ENCODE measurements at regions not wholly inside any gene's neighbourhood (a gene's known extent, or its start where the extent isn't known, plus 50 kb on each side); places are given as distances from the start of the nearest gene placed in this dataset.

DNA sequence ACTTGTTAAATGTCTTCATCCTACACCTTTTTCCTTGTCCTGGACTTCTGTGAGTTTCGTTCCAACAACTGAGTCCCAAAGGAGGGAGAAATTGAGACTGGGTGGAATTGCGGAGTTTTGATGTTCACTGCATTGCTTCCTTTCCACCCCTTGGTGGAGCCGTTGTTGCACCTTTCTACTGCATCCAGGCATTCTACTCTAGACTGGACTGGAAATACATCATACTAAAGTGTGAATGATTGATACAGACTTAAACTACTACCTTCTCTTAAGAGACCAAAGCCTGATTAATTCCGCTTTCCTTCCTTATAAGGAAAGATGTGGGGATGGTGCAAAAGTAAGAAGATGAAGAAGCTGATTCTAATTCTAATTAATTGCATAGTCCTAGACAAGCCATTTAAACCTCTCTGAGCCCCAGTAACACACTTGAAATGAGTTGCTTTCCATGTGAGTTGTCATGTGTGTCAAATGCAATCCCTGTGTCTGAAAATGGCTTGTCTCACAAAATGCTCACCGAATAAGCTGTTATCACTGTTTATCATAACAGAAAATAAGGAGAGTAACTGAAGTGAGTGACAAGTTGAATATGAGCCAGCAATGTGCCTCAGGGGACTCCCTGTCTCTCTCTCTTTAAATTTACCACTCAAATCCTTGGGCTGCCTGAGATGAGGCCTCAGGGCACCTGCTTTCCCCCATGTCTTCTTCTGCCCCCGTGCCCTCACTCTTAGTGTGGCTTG lies 338.3 kb upstream of the CHD6 start:
- Mint-ChIP-seq H3K27me3 (peaks cover 5% of the 10 kb centered on the region), H3K4me3 (no peak overlapping the region), H3K9me3 (no peaks in the 10 kb centered on the region), H3K27ac (no peak overlapping the region), H3K36me3 (ENCODE audit: low read depth) (no peaks in the 10 kb centered on the region), H3K4me1 (ENCODE audit: low read depth) (no peaks in the 10 kb centered on the region)
- ATAC-seq (no peak), DNase-seq (no peak)
- POLR2A ChIA-PET, result no interaction called here
- CTCF ChIA-PET, result no interaction called here
- intact Hi-C loops (cut with micrococcal nuclease), result no loop called here
- TF ChIP-seq, protein P1, sequence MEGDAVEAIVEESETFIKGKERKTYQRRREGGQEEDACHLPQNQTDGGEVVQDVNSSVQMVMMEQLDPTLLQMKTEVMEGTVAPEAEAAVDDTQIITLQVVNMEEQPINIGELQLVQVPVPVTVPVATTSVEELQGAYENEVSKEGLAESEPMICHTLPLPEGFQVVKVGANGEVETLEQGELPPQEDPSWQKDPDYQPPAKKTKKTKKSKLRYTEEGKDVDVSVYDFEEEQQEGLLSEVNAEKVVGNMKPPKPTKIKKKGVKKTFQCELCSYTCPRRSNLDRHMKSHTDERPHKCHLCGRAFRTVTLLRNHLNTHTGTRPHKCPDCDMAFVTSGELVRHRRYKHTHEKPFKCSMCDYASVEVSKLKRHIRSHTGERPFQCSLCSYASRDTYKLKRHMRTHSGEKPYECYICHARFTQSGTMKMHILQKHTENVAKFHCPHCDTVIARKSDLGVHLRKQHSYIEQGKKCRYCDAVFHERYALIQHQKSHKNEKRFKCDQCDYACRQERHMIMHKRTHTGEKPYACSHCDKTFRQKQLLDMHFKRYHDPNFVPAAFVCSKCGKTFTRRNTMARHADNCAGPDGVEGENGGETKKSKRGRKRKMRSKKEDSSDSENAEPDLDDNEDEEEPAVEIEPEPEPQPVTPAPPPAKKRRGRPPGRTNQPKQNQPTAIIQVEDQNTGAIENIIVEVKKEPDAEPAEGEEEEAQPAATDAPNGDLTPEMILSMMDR (IDR thresholded peaks at IDR 0.05), result no peak

DNA sequence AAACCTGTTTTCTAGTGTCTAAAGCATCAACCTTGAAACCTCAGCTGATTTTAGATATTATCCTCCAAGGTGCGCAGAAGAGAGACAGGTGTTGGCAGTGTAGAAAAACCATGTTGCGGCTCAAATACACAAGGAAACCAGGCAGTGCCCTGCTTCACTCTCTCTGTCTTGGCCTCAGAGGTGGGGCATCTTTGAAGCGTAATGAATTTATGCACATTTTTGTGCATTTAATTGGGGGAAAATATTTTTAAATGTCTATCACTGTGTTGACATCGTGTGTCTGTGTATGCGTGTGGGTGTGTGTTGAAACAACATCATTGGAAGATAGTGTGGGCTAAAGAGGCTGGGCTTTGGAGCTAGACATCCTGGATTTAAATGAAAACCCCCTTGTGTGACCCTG lies 334.0 kb upstream of the CHD6 start:
- POLR2A ChIA-PET, result no interaction called here
- Mint-ChIP-seq H3K27ac (no peak overlapping the region), H3K36me3 (ENCODE audit: low read depth) (no peaks in the 10 kb centered on the region), H3K4me1 (ENCODE audit: low read depth) (no peaks in the 10 kb centered on the region), H3K9me3 (no peaks in the 10 kb centered on the region), H3K4me3 (no peak overlapping the region), H3K27me3 (peaks cover 5% of the 10 kb centered on the region)
- ATAC-seq, result no peak
- no peak for DNase-seq
- intact Hi-C loops (cut with micrococcal nuclease), result no loop called here
- TF ChIP-seq, protein P1 (IDR thresholded peaks at IDR 0.05), result no peak
- CTCF ChIA-PET, result interaction anchor here (0.6 to 0.8 kb wide), 2 partner anchors 11 to 451 kb away, joined by 3 read pairs; no protein-coding TSS in a partner anchor

DNA sequence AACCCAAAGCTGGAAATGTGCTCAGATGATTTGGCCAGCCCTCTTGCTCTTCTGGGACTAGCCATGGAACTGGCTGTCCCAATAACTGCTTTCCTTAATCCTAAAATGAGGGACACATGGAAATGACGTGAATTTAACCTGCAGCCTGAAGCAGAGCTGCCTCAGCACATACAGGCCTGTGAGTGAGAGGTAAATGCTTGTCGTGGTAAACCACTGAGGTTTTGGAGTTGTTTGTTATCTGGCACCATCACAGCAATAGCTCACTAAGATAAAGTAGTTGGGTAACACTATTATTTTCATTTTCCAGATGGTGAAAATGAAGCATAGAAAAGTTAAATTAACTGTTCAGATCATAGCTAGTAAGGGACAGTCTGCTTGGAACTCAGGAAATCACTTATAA lies 333.4 kb upstream of the CHD6 start:
- TF ChIP-seq, protein P1 (IDR thresholded peaks at IDR 0.05), result no peak
- CTCF ChIA-PET, result interaction anchor here (0.6 to 1.0 kb wide), 3 partner anchors 9 to 452 kb away, joined by 3 read pairs; no protein-coding TSS in a partner anchor
- Mint-ChIP-seq H3K4me1 (ENCODE audit: low read depth) (no peaks in the 10 kb centered on the region), H3K36me3 (ENCODE audit: low read depth) (no peaks in the 10 kb centered on the region), H3K27ac (no peak overlapping the region), H3K9me3 (no peaks in the 10 kb centered on the region), H3K4me3 (no peak overlapping the region), H3K27me3 (peaks cover 5% of the 10 kb centered on the region)
- ATAC-seq (no peak), DNase-seq (no peak)
- POLR2A ChIA-PET, result no interaction called here
- intact Hi-C loops (cut with micrococcal nuclease), result no loop called here

DNA sequence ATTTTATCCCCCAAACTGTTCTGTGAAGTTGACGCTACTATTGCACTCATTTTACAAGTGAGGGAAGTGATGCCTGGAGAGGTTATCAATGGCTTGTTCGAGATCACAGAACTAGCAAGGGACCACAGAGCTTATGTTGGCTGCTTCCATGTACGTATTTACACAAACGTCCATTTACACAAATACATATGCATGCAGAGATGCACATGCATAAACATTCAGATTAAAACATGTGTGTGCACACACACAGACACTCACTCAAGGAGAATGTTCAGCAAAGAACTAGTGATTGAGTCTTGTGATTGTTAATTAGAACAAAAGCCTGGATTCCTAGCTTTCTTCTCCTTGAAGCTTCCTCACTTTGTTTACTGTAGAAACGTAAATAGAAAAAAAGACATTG lies 321.5 kb upstream of the CHD6 start:
- Mint-ChIP-seq H3K27me3 (no peaks in the 10 kb centered on the region), H3K9me3 (no peaks in the 10 kb centered on the region), H3K36me3 (ENCODE audit: low read depth) (no peaks in the 10 kb centered on the region), H3K4me3 (no peak overlapping the region), H3K4me1 (ENCODE audit: low read depth) (no peaks in the 10 kb centered on the region), H3K27ac (no peak overlapping the region)
- ATAC-seq (no peak), DNase-seq (no peak)
- ChIA-PET CTCF (no interaction called here), POLR2A (no interaction called here)
- intact Hi-C loops (cut with micrococcal nuclease), result no loop called here
- TF ChIP-seq, protein P1 (IDR thresholded peaks at IDR 0.05), result no peak

DNA sequence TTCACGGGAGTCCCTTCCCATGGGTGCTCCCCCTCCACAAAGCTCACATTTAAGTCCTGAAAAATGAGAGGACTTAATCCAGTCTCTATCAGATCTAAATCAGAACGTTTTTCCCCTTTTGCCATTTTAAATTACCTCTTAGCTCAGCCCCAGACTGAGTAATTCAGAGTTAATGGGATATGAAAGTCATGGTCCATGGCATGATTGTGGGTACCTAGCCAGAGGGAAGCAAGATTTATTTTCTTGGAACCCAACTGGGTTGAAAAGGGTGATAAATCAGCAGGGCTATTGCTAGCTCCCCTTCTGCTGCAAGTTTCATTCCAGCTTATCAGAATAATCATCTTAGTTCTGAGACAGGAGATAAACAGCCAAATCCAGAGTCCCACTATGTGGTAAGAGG lies 320.2 kb upstream of the CHD6 start:
- Mint-ChIP-seq H3K27ac (no peak overlapping the region), H3K27me3 (no peaks in the 10 kb centered on the region), H3K9me3 (no peaks in the 10 kb centered on the region), H3K4me1 (ENCODE audit: low read depth) (no peaks in the 10 kb centered on the region), H3K4me3 (no peak overlapping the region), H3K36me3 (ENCODE audit: low read depth) (no peaks in the 10 kb centered on the region)
- ChIA-PET POLR2A (no interaction called here), CTCF (no interaction called here)
- ATAC-seq (no peak), DNase-seq (no peak)
- TF ChIP-seq, protein P1 (IDR thresholded peaks at IDR 0.05), result no peak
- intact Hi-C loops (cut with micrococcal nuclease), result no loop called here
